Fibroblast of mammary gland (primary cell): ENCODE measurements at regions not wholly inside any gene's neighbourhood (a gene's known extent, or its start where the extent isn't known, plus 50 kb on each side); places are given as distances from the start of the nearest gene placed in this dataset.

Experiments
- DNase-seq: peaks from one replicate; pipeline ENCODE4 v3.0.0-alpha.2; 2010; ENCODE audit warnings: low read depth
- H3K4me3 ChIP-seq: 2 replicates; pipeline ENCODE4 v1.5.1; 2011; ENCODE audit warnings: low read depth, mild to moderate bottlenecking, low read length, moderate library complexity; ENCODE audit not compliant: control insufficient read depth
- CTCF ChIP-seq: conservative IDR thresholded peaks from 2 replicates; pipeline ENCODE4 v1.5.1; 2011; ENCODE audit warnings: low read depth, low read length, inconsistent platforms; ENCODE audit not compliant: control insufficient read depth, insufficient read depth

- TF ChIP-seq CTCF = no peak
- peak; percentile 3 for DNase-seq
- H3K4me3 ChIP-seq = no peak overlapping the region
Measured at GRCh38 chr2:70354264-70354949, 52.5 kb upstream of the FAM136A start.
